ENCODE measurements at regions not wholly inside any gene's neighbourhood (a gene's known extent, or its start where the extent isn't known, plus 50 kb on each side); places are given as distances from the start of the nearest gene placed in this dataset.

GRCh38 chr2:21693081-21693480 is 569.3 kb downstream of the TDRD15 start:
- DNase-seq (ENCODE audit: low spot score) (no peak), ATAC-seq (ENCODE audit: low FRiP score) (no peak)
- TF ChIP-seq, protein P1, sequence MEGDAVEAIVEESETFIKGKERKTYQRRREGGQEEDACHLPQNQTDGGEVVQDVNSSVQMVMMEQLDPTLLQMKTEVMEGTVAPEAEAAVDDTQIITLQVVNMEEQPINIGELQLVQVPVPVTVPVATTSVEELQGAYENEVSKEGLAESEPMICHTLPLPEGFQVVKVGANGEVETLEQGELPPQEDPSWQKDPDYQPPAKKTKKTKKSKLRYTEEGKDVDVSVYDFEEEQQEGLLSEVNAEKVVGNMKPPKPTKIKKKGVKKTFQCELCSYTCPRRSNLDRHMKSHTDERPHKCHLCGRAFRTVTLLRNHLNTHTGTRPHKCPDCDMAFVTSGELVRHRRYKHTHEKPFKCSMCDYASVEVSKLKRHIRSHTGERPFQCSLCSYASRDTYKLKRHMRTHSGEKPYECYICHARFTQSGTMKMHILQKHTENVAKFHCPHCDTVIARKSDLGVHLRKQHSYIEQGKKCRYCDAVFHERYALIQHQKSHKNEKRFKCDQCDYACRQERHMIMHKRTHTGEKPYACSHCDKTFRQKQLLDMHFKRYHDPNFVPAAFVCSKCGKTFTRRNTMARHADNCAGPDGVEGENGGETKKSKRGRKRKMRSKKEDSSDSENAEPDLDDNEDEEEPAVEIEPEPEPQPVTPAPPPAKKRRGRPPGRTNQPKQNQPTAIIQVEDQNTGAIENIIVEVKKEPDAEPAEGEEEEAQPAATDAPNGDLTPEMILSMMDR (IDR thresholded peaks at IDR 0.05), result no peak

- TF ChIP-seq, protein P1 (IDR thresholded peaks at IDR 0.05), result no peak
- DNase-seq (ENCODE audit: low spot score) (no peak), ATAC-seq (ENCODE audit: low FRiP score) (no peak)
These were observed 570.5 kb downstream of the TDRD15 start for GRCh38 chr2:21694079-21694878.

DNA sequence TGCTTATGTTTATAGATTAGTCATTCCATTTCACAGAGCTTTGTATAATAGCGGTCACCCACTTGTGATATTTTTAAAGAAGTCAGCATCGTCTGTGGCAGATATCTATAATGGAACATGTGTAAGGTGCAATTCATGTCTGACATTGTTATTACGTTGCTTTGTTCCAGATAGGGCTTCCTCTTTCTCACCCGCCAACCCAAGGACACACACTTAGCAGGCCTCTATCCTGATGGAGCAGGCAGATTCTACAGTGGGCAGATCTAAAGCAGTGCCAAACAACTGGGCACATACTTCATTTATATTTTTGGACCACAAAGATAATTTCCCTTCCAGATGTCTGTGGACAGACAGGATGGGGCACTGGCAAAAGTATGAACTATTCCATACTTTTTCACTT is 573.1 kb downstream of the TDRD15 start:
- ATAC-seq (ENCODE audit: low FRiP score) (no peak), DNase-seq (ENCODE audit: low spot score) (no peak)

DNA sequence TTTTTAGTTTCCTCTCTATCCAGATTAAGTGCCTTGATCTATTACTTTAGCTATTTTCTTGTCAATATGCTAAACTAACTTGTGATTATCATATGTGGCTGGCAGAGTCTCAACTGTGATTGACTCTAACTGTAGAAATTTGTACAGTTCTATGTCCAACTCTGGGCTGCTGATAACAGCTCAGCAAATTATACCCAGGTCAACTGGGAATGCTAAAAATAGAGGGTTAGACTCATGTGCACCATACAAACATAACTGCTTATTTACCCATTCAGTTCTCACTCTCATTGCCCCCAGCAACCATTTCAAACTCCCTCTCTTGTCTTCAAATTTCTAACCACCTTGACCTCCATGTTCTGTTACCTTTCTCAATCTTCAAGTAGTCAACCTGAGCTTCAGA is 576.9 kb downstream of the TDRD15 start:
- TF ChIP-seq, protein P1 (IDR thresholded peaks at IDR 0.05), result no peak
- no peak for ATAC-seq (ENCODE audit: low FRiP score)
- no peak for DNase-seq (ENCODE audit: low spot score)

More for the DNA sequence above, 573.1 kb downstream of the TDRD15 start:
- TF ChIP-seq, protein P1 (IDR thresholded peaks at IDR 0.05), result no peak

DNA sequence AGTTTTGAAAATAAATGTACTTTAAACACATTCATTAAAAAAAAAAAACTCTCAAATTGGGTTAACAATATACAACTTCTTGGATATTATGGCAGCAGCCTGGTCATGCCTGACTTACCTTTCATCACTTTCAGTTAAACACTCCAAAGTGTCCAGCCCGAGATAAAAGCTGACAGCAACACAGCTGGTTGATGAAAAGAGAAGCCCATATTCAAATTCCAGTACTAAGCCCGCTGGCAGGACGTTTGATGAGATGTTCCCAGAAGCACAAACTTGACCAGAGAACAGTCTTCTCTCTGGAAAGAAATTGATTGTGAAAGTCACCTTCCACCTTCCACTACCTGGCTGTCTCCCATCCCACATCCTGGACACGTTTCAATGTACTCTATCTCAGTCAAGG is 586.3 kb downstream of the TDRD15 start:
- DNase-seq (ENCODE audit: low spot score) (no peak), ATAC-seq (ENCODE audit: low FRiP score) (no peak)
- TF ChIP-seq, protein P1 (IDR thresholded peaks at IDR 0.05), result no peak

DNA sequence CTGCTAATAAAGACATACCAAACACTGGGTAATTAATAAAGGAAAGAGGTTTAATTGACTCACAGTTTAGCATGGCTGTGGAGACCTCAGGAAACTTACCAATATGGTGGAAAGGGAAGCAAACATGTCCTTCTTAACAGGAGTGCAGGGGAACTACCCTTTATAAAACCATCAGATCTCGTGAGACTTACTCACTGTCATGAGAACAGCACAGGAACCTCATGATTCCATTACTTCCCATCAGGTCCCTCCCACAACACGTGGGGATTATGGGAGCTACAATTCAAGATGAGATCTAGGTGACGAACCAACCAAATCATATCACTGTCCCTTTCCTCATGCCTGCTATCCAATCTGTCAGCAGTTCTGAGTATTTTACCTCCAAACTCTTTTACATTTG is 586.7 kb downstream of the TDRD15 start:
- ATAC-seq (ENCODE audit: low FRiP score) (no peak), DNase-seq (ENCODE audit: low spot score) (no peak)
- TF ChIP-seq, protein P1 (IDR thresholded peaks at IDR 0.05), result no peak

GRCh38 chr2:21715887-21716286 is 592.1 kb downstream of the TDRD15 start:
- TF ChIP-seq, protein P1 (IDR thresholded peaks at IDR 0.05), result no peak
- DNase-seq (ENCODE audit: low spot score), result no peak
- no peak for ATAC-seq (ENCODE audit: low FRiP score)

All from omental fat pad (tissue), 3 donors.